GM18858 (cell line): ENCODE measurements at regions not wholly inside any gene's neighbourhood (a gene's known extent, or its start where the extent isn't known, plus 50 kb on each side); places are given as distances from the start of the nearest gene placed in this dataset.

Experiments used
- ATAC-seq: cut with Tn5 transposase; IDR thresholded peaks from one replicate; pipeline ENCODE4 v1.9.1; 2021; ENCODE audit not compliant: unreplicated experiment

DNA sequence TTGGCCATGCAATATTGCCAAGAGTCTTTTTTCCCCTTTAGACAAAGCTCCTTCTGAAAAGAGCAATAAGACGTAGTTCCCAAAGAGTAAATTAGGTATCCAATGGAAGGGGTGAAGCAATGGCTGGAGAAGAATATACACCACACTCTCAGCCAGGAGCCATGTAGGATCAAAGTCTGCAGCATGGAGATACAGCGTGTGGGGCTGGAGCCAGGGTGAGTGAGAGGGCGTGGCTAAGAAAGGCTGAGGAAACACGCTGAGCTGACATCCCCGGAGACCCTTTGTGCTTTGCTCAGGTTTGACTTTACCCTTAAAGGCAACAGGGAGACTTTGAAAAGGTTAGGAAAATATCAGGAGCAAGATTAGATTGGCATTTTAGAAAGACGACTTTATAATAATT lies 87.1 kb upstream of the ELL2 start:
- ATAC-seq: no peak

DNA sequence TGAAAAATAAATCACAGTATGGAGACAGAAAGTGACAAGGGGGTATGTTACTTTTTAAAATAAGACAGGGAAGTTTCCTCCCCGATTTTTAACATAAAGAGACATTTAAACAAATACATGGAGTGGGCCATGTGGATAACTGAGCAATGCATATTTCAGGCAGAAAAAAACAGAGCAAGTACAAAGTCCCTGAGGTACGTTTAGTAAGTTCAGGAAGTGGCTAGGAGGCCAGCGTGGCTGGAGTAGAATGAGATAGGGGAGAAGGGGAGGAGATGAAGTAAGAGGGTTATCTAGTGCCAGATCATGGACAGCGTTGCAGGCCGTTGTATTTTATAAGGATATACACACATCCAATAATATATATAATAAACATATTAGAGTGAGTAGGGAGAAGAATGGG lies 84.2 kb upstream of the ELL2 start:
- no peak for ATAC-seq

DNA sequence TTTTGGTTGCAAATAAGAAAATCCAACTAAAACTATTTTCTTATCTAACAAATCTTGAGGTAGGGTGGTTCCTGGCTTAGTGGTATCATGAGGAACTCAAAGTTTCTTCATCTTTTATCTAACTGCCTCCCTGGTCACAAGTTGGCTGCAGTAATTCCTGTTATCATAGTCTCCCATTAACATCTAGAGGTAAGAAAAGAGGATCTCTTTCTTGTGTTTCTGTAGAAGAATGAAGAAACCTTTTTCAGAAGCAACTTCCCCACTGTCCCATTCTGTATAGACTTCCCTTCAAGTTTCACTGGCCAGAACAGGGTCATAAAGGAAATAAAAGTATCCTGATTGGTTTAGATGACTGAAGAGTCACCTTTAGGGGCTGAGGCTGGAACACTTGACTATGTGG lies 81.8 kb upstream of the ELL2 start:
- no peak for ATAC-seq

DNA sequence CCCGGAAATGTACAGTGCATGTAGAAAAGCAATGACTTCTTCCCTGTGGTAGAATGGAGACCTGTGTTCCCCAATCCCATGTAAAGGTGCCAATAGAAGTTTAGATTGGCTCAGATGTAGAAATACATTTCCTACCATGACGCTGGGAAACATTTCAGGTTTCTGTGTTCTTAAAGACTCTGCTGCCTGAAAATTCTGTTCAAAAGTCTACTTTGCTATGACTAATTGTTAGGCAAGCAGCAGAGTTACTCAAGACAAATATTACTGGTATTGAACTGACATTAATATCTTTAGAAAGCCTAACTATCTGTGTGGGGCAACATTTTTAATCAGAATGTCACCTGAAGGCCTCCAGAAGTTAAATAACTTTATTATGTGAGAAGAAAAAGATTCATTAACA lies 75.5 kb upstream of the ELL2 start:
- ATAC-seq: no peak

DNA sequence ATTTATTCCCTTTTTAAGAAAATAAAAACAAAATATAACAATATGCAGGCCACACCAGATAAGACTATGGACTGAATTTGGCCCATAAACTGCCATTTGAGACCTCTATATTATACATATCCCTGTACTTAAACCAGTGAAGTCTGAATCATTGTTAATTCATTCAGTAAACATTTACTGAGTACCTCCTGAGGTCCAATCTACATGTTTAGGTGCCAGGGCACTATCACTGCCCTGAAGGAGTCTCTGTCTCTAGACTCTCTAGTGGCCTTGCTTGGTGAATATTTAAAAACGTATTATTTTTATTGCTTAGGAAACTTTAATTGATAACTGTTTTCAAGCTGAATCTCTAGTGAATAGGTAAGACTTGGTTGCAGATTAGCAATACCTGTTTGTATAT lies 74.7 kb upstream of the ELL2 start:
- ATAC-seq: no peak

DNA sequence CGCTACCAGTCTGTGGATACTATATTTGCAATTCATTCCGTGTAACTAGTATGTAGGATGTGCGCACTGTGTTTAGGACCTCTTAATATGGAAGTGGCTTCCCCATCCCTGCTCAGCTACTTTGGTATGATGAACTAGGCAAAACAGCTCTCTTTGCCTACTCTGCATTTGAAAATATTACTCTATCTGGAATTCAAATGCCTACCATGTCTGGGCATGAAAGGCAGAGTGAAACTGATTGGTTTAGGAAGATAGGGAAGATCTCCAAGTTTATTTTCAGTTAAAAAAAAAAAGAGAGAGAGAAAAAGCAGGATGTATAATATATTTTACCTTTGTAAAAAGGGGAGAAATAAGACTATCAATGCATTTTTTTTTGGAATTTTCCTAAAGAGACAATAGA lies 74.1 kb upstream of the ELL2 start:
- ATAC-seq: no peak

DNA sequence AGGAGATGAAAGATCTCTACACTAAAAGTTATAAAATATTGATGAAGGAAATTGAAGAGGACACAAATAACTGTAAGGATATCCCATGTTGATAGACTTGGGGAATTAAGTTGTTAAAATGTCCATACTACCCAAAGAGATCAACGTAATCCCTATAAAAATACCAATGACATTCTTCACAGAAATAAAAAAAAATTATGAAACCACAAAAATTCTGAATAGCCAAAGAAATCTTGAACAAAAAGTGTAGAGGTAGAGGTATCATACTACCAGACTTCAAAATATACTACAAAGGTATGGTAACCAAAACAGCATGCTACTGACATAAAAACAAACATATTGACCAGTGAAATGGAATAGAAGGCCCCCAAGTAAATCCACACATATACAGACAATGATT lies 71.5 kb upstream of the ELL2 start:
- ATAC-seq: no peak

DNA sequence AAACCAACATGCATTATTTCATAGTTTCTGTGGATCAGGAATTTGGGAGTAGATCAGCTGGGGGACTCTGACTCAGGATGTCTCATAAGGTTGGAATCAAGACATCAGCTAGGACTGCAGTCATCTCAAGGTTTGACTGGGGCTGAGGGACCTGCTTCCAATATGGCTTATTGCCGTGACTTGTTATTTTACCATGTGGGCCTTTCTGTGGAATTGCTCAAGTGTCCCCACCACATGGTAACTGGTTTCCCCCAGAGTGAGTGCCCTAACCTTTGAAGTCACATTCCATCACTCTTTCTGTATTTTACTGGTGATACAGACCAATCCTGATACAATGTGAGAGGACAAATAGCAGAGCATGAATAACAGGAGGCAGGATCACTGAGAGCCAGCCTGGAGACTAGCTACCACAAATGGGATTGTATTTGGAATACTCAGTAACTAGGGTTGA lies 70.2 kb upstream of the ELL2 start:
- no peak for ATAC-seq

DNA sequence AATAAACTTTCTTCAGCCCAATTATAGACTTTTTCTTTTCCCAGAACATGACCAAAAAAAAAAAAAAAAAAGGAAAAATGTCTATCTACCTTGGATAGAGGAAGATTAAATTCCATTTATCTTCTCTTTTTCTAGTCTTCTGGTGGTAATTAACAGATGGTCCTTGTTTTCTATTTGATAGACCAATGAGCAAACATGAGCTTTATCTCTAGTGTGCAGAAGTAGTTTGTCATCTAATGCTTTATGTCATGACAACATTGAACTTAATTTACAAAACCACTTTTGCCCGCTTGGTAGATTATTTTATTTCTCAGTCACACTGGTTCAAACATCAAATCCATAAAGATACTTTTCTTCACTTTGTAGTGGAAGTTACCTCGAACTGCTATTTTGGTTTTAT lies 69.5 kb upstream of the ELL2 start:
- ATAC-seq: no peak

DNA sequence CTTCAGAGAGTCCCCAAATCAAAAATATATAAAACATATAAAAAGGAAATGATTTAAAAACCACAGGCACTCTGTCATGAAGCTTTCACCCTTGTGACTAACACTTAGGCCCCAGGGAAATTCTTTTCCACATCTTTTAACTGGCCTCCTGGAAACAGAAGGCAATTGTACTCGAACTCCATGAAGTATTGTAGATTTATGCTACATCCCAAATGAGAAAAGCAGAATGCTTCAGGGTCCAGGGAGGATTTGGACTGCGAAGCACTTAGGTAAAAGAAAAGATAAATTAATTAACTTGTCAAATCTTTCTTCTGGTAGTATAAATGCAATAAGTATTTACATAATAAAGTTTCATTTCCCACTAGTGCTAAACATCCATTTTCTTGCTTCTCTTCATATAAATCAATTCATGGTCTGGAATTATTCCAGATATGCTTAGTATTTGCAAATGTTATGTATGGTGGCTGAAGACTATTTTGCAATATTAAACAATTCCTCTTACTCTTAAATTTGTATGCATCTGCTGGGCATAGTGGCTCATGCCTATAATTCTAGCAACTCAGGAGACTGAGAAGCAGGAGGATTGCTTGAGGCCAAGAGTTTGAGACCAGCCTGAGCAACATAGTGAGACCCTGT lies 64.9 kb upstream of the ELL2 start:
- ATAC-seq: no peak

DNA sequence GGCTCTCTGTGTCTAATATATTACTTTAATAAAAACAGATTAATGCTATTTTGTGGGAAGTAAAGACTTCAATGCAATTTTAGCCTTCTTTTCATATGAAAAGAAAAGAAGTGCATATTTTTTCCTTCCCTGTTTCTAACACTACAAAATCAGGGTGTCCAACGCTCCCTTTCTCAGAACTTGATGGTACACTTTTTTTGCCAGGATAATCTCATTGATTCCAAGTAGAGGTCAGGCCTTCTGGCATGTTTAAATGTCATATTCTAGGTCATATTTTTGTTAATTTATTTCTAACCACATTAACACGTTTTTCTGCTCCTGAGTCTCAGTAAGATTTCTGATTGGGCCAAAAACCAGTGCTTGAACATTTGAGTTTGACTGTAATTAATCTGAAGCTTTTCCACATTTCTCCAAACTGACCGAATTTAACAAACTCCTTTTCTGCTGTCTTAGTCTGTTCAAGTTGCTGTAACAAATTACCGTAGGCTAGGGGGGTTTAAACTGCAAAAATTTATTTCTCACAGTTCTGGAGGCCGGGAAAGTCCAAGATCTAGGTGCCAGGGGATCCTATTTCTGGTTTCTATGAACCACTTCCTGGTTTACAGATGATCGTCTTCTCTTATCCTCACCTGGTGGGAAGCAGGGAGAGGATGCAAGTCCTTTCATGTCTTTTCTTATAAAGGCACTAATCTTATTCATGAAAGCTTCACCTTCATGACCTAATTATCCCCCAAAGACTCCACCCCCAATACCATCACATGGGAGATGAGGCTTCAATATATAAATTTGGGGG lies 63.2 kb upstream of the ELL2 start:
- ATAC-seq: no peak

DNA sequence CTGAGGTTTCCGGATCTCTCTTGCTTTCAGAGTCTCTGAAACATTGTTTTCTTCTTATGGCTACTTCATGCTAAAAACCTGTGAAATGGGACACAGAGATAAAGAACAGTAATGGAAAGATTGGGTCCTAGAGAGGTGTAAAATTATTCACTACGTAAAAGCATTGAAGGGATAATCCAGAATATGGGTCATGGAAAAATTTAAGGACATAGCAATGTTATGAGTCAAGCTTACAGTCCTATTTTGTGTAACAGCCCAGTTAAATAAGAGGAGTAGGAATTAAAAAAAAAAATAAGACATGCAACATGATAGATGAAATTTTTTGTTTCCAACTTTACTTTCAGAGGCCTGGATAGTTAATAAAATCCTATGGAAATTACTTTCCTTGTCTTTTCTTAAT lies 61.9 kb upstream of the ELL2 start:
- no peak for ATAC-seq

DNA sequence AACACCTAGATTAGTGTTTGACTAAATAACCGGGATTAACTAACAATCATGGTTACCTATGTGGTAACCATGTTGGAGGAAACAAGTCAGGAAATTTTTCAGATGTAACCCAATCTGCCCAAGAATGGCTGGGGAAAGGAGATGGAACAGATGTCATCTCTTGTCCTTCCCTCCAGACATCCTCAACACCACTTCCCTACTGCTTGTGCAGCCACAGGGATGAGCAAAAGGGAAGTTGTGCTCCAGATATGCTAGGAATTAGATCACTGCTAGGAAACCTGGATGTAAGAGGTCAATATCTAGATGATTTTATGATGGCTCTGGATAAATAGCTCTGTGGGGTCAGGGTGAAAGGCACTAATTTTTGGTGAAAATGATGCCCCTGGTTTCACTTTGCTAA lies 61.3 kb upstream of the ELL2 start:
- ATAC-seq: no peak

DNA sequence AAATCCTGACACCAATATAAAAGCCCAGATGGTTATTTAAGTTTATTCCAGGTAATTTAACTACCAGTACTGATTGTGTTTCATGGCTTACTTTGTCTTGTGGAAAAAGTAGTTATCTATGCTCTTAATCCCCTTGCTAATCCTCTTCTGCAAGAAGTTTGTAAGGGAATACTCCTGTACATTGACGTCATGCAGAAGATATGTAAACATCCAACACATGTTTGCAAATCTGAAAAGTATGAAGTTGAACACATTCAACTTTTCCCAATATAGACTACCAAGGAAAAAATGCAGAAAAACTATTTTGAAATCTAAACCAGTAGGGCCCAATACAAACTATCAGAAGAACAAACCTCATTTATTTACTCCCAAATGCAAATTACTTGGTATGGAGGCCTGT lies 56.3 kb upstream of the ELL2 start:
- no peak for ATAC-seq

DNA sequence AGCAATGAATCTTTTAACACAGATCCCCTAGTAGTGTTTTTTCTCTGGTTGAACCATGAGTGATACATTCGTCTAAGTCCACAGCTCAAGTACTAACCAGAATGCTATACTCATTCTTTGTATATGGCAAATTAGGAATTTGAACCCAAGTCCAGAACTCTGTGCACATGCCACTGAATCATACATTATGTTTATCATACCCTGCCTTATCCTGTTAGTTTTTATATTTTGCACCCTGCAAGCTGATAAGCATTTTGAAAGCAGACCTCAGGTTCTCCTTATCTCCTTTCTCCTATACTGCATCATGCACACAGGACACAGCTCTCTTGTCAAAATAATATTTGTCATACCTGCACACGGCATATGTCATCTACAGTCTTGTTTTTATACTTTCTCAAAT lies 54.6 kb upstream of the ELL2 start:
- no peak for ATAC-seq

DNA sequence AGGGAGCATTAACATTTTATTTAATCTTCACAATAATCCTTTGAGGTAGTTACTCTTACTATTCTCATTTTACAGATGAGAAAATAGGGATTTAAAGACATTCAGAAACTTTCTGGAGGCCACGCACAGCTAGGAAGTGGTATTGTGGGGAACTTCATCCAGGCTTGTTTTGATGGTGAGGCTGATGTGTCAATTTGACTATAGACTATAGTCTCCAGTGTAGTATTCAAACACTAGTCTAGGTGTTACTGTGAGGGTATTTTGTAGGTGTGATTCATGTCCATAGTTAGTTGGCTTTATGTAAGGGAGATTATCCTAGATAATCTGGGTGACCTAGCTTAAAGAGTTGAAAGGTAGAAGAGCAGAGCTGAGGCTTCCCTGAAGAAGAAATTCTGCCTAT lies 54.1 kb upstream of the ELL2 start:
- ATAC-seq: no peak

DNA sequence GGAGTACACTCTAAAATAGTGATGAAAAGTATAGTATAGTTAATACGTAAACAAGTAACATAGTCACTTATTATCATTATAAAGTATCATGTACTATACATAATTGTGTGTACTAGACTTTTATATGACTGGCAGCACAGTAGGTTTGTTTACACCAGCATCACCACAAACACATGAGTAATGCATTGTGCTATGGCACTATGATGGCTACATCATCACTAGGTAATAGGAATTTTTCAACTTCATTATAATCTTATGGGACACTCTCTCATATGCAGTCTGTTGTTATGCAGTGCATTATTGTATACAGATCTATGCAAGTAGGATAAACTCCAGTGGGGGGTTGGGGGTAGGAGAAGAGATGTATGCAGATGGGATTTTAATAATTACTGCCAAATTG lies 52.7 kb upstream of the ELL2 start:
- no peak for ATAC-seq

DNA sequence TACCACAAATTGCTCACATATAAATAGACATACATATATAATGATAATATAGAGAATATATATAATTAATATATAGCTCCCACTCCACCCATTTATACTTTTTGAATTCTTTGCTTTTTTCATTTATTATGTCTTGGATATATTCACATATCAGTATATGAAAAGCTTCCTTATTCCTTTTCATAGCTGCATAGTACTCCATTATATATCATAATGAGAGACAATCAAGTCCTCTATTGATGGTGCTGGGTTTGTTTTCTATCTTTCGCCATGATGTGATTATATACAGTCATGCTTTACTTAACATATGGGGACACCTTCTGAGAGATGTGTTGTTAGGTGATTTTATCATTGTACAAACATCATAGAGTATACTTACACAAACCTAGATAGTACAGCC lies 51.6 kb upstream of the ELL2 start:
- ATAC-seq: no peak

DNA sequence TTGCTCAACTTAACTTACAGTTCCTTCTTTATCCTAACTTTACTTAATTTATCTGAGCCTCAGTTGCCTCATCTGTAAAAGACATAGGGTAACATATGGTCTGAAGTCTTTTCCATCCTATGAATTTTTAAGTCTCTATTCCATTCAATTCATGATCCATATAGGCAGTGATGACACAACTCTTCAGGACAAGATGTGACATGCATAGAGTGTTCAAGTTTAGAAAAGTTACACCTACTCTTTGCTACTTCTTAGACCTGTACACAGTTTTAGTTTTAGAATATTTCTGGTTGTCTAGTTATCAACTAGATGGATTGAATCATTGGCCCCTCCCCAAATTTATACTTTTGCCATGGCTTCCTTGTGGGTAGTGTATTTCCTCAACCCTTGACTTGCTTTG lies 50.7 kb upstream of the ELL2 start:
- no peak for ATAC-seq
